HG03558 (cell line): ENCODE measurements at regions not wholly inside any gene's neighbourhood (a gene's known extent, or its start where the extent isn't known, plus 50 kb on each side); places are given as distances from the start of the nearest gene placed in this dataset.
A peak's percentile ranks its signal among the peaks of the same experiment; 100 is the strongest.

Experiments
- ATAC-seq: cut with Tn5 transposase; IDR thresholded peaks from one replicate; pipeline ENCODE4 v1.9.1; 2021; ENCODE audit warnings: moderate number of reproducible peaks; ENCODE audit not compliant: unreplicated experiment; ENCODE audit errors: extremely low read depth

GRCh38 chrX:149280011-149280410, 225.1 kb downstream of the IDS start:
- ATAC-seq: no peak

DNA sequence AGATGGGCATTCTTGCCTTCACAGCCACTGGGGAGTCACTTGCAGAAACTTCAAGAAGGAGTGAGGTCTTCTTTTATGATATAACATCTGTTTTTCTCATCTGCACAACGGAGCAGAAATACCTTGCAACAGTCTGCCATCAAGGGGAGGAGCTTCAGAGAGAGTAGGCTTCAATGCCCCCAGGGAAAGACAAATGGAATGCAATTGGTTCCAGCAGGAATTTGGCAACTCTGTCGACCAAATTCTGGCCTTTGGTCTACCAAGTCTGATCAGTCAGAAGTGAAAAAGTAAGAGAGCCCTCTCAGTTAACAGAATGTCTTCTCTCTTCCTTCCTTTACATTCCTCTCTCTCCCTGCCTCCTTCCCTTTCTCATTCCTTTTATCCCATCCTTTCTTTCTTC, 229.3 kb downstream of the IDS start:
- ATAC-seq: no peak

- no peak for ATAC-seq
Observed at GRCh38 chrX:149274516-149275105, 230.5 kb downstream of the IDS start.

- no peak for ATAC-seq
Observed at GRCh38 chrX:149272690-149273463, 232.2 kb downstream of the IDS start.

DNA sequence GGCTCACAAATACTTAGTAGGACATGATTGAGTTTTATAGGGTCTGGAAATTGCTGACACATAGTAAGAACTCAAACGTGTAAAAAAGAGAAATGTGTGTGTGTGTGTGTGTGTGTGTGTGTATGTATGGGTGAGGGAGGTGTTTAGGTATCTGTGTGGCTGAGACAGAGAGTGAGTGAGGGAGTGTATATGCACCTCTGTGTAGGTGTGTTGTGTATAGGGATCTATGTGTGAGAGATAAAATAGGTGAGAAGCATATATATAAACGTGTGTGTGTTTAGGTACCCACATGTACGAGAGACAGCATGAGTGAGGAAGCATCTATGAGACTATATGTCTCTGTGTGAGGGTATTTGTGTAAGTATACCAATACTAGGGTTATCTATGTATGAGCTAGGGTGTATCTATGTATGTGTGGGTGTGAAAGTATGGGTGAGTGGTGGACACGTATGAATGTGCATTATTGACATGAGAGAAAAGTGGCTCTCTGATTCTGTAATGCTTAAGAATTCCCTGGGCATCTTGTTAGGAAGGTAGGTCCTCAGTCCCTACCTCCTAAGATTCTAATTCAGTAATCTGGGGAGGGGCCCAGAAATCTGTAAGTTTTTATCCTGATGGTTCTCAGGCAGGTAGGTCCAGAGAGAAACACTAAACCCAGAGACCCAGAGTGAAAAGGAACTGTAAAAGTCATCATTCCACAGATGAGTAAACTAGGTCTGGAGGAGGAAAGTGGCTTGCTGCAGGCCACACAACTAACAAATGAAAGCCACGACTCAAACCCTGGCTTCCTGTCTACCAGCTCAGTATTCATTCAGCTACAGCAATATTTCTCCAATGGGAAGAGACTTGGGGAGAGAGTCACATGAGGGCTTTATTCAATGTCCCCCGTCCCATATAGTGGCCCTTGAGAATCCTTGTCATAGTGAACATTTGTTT, 237.0 kb downstream of the IDS start:
- no peak for ATAC-seq

GRCh38 chrX:149262086-149262485, 243.0 kb downstream of the IDS start:
- no peak for ATAC-seq

- ATAC-seq: no peak
Observed at GRCh38 chrX:149259241-149259640, 245.9 kb downstream of the IDS start.

DNA sequence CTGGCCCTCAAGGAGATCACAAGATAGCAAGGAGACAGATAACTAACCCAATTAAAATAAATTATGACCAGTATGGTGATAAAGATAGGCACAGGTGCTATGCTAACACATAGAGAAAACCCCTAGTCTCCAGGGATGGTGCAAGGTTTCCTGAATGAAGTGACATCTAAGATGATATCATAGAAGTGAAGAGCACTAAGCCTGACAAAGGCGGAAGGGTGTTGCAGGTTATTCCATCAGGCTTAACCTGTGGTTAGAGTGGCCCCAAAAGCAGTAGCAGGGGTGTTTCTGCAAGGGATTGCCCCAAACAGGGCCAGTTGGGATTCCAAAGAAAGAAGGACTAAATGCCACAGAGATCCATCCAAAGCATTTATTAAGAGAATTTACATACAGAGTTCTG, 249.2 kb downstream of the IDS start:
- ATAC-seq: no peak

DNA sequence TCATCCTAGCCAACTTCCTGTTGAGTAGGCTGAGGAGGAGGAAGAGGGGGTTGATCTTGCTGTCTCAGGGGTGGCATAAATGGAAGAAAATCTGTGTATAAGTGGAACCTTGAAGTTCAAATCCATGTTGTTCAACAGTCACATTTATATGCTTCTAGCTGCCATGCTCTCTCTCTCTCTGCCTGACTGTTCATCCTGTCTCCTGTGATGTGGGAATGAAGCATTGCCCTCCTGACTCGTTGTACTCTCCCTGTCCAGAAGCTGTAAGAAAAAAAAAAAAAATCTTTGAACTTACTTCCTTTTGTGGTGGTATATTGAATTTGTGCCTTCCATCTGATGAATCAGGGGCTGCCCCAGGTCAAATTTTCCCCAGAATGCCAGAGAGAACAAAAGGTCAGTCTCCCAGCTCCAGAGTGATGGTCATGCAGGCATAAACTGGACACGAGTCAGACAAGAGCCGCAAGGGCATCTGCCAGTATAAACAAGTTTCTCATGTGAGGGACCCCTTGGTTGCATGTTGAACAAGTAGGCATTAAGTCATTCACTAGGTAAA, 257.0 kb downstream of the IDS start:
- ATAC-seq: no peak

- no peak for ATAC-seq
Observed at GRCh38 chrX:149230689-149231088, 274.4 kb downstream of the IDS start.

DNA sequence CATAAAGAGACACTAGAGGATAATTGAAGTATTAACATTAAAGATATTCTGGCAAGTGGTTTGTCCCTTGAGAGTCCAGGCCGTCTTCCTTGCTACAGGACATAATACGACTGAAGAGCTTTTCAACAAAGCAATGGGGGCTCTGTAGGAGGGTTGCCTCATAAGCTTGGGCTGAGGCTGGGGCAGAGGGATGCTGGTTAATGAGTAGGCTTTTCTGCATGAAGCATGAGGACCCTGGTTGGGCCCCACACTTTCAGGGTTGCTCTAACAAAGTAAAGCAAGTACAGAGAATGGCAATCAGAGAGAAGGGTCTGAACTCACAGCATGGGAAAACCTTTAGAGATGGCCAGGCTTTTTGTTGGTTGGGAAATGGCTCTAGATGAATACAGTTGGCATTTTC, 281.3 kb downstream of the IDS start:
- ATAC-seq: no peak

DNA sequence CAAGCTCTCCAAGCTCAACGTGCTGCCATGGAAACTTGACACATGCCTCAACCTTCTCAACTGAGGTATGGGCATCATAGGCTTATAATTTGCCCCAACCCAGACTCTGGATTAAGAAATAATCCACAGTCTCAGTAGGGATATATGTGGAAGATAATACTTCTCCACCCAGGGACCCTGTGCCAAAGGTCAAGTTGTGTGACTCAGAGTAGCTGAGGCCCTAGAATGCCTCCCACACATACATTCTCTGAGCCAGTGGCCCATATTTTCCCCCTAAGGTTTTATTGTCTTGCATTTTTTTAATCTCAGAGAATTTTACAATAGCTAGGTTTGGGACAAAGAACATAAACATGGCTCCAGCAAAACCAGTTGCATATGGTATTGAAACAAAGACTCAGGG, 283.1 kb downstream of the IDS start:
- no peak for ATAC-seq

- no peak for ATAC-seq
Observed at GRCh38 chrX:149221230-149221629, 283.9 kb downstream of the IDS start.

GRCh38 chrX:149213264-149213663, 291.8 kb downstream of the IDS start:
- ATAC-seq: no peak

DNA sequence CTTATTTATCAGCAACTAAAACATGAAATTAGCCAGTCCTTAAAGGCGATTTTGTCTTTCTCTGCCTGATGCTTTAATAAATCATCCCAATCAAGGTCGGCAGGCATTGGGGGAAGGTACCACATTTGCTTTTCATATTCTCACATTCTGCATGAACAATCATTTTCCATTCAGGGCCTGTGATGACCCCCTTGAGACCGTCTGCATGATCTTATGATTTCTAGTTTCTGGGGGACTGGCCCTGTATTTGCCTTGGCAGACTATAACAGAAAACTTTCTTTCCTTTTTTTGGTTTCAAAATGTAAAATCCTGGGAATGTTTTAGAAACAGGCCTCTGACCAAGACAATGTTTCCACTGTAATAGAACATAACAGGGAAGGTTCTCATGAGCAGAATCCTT, 296.8 kb downstream of the IDS start:
- no peak for ATAC-seq

DNA sequence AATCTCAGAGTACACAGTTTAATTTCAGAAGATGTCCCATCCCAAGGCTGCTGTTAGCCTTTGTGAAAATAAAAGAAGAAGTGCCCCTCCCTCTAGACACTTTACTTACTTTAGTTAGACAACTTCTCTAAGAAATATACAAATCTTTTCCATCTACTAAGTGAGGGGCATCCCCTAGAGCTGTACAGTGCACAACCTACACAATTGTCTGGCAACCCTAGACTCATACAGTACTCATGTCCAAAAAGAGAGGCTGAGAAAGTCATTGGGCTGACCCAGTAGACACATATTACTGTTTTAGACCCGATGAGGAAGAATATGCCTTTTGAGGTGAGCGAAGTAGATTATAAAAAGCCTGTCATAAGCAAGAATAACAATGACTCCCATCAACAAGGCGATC, 297.6 kb downstream of the IDS start:
- ATAC-seq: no peak

GRCh38 chrX:149205937-149206336, 299.2 kb downstream of the IDS start:
- ATAC-seq: no peak

GRCh38 chrX:149205081-149205480, 300.0 kb downstream of the IDS start:
- no peak for ATAC-seq

- no peak for ATAC-seq
Observed at GRCh38 chrX:149199734-149200133, 305.4 kb downstream of the IDS start.

DNA sequence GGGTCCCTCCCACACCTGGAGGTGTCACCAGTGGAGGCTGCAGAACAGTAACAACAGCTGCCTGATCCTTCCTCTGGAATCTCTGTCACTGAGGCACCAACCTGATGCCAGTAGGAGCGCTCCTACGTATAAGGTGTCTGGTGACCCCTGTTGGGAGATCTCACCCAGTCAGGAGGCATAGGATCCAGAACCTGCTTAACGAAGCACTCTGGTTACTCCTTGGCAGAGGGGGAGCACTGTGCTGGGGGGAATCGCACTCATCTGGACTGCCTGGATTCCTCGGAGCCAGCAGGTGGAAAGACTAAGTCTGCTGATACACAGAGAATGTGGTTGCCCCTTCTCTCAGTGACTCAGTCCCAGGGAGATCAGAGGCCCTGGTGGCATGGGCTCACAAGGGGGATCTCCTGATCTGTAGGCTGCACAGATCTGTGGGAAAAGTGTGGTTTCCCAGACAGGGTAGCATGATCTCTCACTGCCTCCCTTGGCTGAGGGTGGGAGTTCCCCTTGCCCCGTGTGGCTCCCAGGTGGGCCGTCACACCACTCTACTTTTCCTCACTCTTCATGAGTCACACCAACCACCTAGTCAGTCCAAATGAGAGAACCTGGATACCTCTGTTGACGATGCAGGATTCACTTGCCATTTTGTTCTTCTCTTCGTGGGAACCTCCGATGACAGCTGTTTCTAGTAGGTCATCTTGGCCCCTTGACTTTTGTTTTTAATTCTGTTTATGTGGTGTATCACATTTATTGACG, 305.9 kb downstream of the IDS start:
- ATAC-seq: peak; percentile 58
